Right atrium auricular region (tissue), 2 donors: ENCODE measurements at regions not wholly inside any gene's neighbourhood (a gene's known extent, or its start where the extent isn't known, plus 50 kb on each side); places are given as distances from the start of the nearest gene placed in this dataset.

Experiments
- DNase-seq: peaks from one replicate; pipeline ENCODE4 v3.0.0-alpha.2; 2019; ENCODE audit warnings: low spot score
- H3K27ac ChIP-seq, 2 donors: fragments of 200-600 bp; sonication (generic); 1 replicate in 1 of 2; 2 replicates in 1 of 2; pipeline ENCODE4 v1.5.1; 2016 to 2019
- H3K27me3 ChIP-seq, 2 donors: fragments of 200-600 bp; sonication (generic); one replicate each; pipeline versions ENCODE4 v1.5.1 to v1.6.0; 2017 to 2019
- H3K36me3 ChIP-seq: fragments of 200-600 bp; sonication (generic); one replicate; pipeline ENCODE4 v1.5.1; 2016
- H3K4me1 ChIP-seq, 2 donors: fragments of 200-600 bp; sonication (generic); one replicate each; pipeline versions ENCODE4 v1.5.1 to v1.6.0; 2017 to 2019
- H3K4me3 ChIP-seq, 2 donors: fragments of 200-600 bp; sonication (generic); 1 replicate in 1 of 2; 2 replicates in 1 of 2; pipeline ENCODE4 v1.5.1; 2017 to 2019; ENCODE audit warnings: mild to moderate bottlenecking in 1 of 2, moderate library complexity in 1 of 2
- H3K9me3 ChIP-seq, 2 donors: fragments of 200-600 bp; sonication (generic); one replicate each; pipeline ENCODE4 v1.5.1; 2019
- CTCF ChIP-seq, 2 donors: fragments of 200-600 bp; sonication (generic); IDR thresholded peaks; one replicate each; pipeline ENCODE4 v1.5.1; 2019; ENCODE audit warnings: antibody characterized with exemption in 2 of 2

GRCh38 chrX:40298069-40298468 is 200.3 kb upstream of the BCOR start:
- no peak for DNase-seq
- no peaks in the 10 kb centered on the region for H3K9me3 ChIP-seq
- no peaks in the 10 kb centered on the region for H3K4me1 ChIP-seq
- no peaks in the 10 kb centered on the region for H3K27me3 ChIP-seq
- H3K4me3 ChIP-seq: no peak overlapping the region
- TF ChIP-seq CTCF (IDR thresholded peaks at IDR 0.05): no peak
- no peak overlapping the region for H3K27ac ChIP-seq
- no peaks in the 10 kb centered on the region for H3K36me3 ChIP-seq

- no peaks in the 10 kb centered on the region for H3K27me3 ChIP-seq
- H3K9me3 ChIP-seq: peaks cover 3 to 26% of the 10 kb centered on the region in 2 donors
- no peak for TF ChIP-seq CTCF (IDR thresholded peaks at IDR 0.05)
- H3K4me1 ChIP-seq: no peaks in the 10 kb centered on the region
- no peak overlapping the region for H3K27ac ChIP-seq
- no peak for DNase-seq
- no peak overlapping the region for H3K4me3 ChIP-seq
- no peaks in the 10 kb centered on the region for H3K36me3 ChIP-seq
Measured at GRCh38 chrX:40291553-40291952, 193.8 kb upstream of the BCOR start.

GRCh38 chrX:40290517-40290916 is 192.8 kb upstream of the BCOR start:
- no peaks in the 10 kb centered on the region for H3K36me3 ChIP-seq
- peaks cover 3 to 26% of the 10 kb centered on the region in 2 donors for H3K9me3 ChIP-seq
- DNase-seq: no peak
- H3K4me1 ChIP-seq: no peaks in the 10 kb centered on the region
- no peak for TF ChIP-seq CTCF (IDR thresholded peaks at IDR 0.05)
- no peak overlapping the region for H3K4me3 ChIP-seq
- no peaks in the 10 kb centered on the region for H3K27me3 ChIP-seq
- no peak overlapping the region for H3K27ac ChIP-seq

GRCh38 chrX:40285876-40286275 is 188.1 kb upstream of the BCOR start:
- Histone ChIP-seq H3K9me3 (peaks cover 3 to 33% of the 10 kb centered on the region in 2 donors), H3K4me1 (no peaks in the 10 kb centered on the region), H3K27me3 (no peaks in the 10 kb centered on the region), H3K27ac (no peak overlapping the region), H3K36me3 (no peaks in the 10 kb centered on the region), H3K4me3 (no peak overlapping the region)
- no peak for DNase-seq
- TF ChIP-seq CTCF (IDR thresholded peaks at IDR 0.05): no peak

- Histone ChIP-seq H3K4me3 (no peak overlapping the region), H3K36me3 (no peaks in the 10 kb centered on the region), H3K4me1 (no peaks in the 10 kb centered on the region), H3K9me3 (peaks cover 3 to 27% of the 10 kb centered on the region in 2 donors), H3K27ac (no peak overlapping the region), H3K27me3 (no peaks in the 10 kb centered on the region)
- TF ChIP-seq CTCF (IDR thresholded peaks at IDR 0.05): no peak
- no peak for DNase-seq
Measured at GRCh38 chrX:40284852-40285251, 187.1 kb upstream of the BCOR start.

GRCh38 chrX:40283981-40284380 is 186.2 kb upstream of the BCOR start:
- DNase-seq: no peak
- Histone ChIP-seq H3K4me3 (no peak overlapping the region), H3K4me1 (no peaks in the 10 kb centered on the region), H3K27ac (no peak overlapping the region), H3K9me3 (peaks cover 0 to 19% of the 10 kb centered on the region in 2 donors), H3K27me3 (no peaks in the 10 kb centered on the region), H3K36me3 (no peaks in the 10 kb centered on the region)
- TF ChIP-seq CTCF (IDR thresholded peaks at IDR 0.05): no peak
